ENCODE measurements at regions not wholly inside any gene's neighbourhood (a gene's known extent, or its start where the extent isn't known, plus 50 kb on each side); places are given as distances from the start of the nearest gene placed in this dataset.
"Not testable (repeated sequence)": the region's sequence is repeated elsewhere in the genome, so short reads cannot be mapped to it uniquely, and the experiment has no call there.

- no peak for TF ChIP-seq CTCF (IDR thresholded peaks at IDR 0.05)
- no peak for DNase-seq
- Mint-ChIP-seq H3K36me3 (ENCODE audit: low read depth) (no peaks in the 10 kb centered on the region), H3K27me3 (ENCODE audit: insufficient read depth) (no peaks in the 10 kb centered on the region), H3K9me3 (no peaks in the 10 kb centered on the region), H3K4me1 (ENCODE audit: low read depth) (no peaks in the 10 kb centered on the region), H3K4me3 (no peak overlapping the region), H3K27ac (no peak overlapping the region)
Observed at GRCh38 chr6:80503660-80504059, 397.2 kb downstream of the BCKDHB start.

GRCh38 chr6:80502871-80503270 is 396.4 kb downstream of the BCKDHB start:
- H3K27me3 Mint-ChIP-seq (ENCODE audit: insufficient read depth), result no peaks in the 10 kb centered on the region
- no peak for DNase-seq
- no peaks in the 10 kb centered on the region for H3K4me1 Mint-ChIP-seq (ENCODE audit: low read depth)
- no peaks in the 10 kb centered on the region for H3K36me3 Mint-ChIP-seq (ENCODE audit: low read depth)
- TF ChIP-seq CTCF (IDR thresholded peaks at IDR 0.05), result no peak
- H3K4me3 Mint-ChIP-seq, result no peak overlapping the region
- no peak overlapping the region for H3K27ac Mint-ChIP-seq
- H3K9me3 Mint-ChIP-seq, result no peaks in the 10 kb centered on the region

GRCh38 chr6:80501636-80502035 is 395.2 kb downstream of the BCKDHB start:
- Mint-ChIP-seq H3K9me3 (peaks cover 4% of the 10 kb centered on the region; the same call in 1 of the 2 replicates), H3K27ac (no peak overlapping the region), H3K36me3 (ENCODE audit: low read depth) (peaks cover 3% of the 10 kb centered on the region; the same call in 1 of the 2 replicates), H3K4me1 (ENCODE audit: low read depth) (no peaks in the 10 kb centered on the region), H3K27me3 (ENCODE audit: insufficient read depth) (no peaks in the 10 kb centered on the region), H3K4me3 (no peak overlapping the region)
- TF ChIP-seq CTCF (IDR thresholded peaks at IDR 0.05), result no peak
- no peak for DNase-seq

- not testable (repeated sequence) for H3K36me3 Mint-ChIP-seq (ENCODE audit: low read depth); H3K4me3 Mint-ChIP-seq; H3K9me3 Mint-ChIP-seq; H3K4me1 Mint-ChIP-seq (ENCODE audit: low read depth); H3K27me3 Mint-ChIP-seq (ENCODE audit: insufficient read depth); DNase-seq; H3K27ac Mint-ChIP-seq
Observed at GRCh38 chr6:80497696-80498486, 391.4 kb downstream of the BCKDHB start.

- H3K4me1 Mint-ChIP-seq (ENCODE audit: low read depth), result no peaks in the 10 kb centered on the region
- DNase-seq, result no peak
- TF ChIP-seq CTCF (IDR thresholded peaks at IDR 0.05), result no peak
- no peaks in the 10 kb centered on the region for H3K27me3 Mint-ChIP-seq (ENCODE audit: insufficient read depth)
- H3K27ac Mint-ChIP-seq, result no peak overlapping the region
- no peak overlapping the region for H3K4me3 Mint-ChIP-seq
- no peaks in the 10 kb centered on the region for H3K9me3 Mint-ChIP-seq
- 0 out of 2 replicates have a peak, but pooled peaks cover under 1% of the 10 kb centered on the region for H3K36me3 Mint-ChIP-seq (ENCODE audit: low read depth)
Observed at GRCh38 chr6:80489911-80490635, 383.6 kb downstream of the BCKDHB start.

- Mint-ChIP-seq H3K36me3 (ENCODE audit: low read depth) (no peaks in the 10 kb centered on the region), H3K4me1 (ENCODE audit: low read depth) (no peaks in the 10 kb centered on the region), H3K27ac (no peak overlapping the region), H3K27me3 (ENCODE audit: insufficient read depth) (no peaks in the 10 kb centered on the region), H3K4me3 (no peak overlapping the region), H3K9me3 (no peaks in the 10 kb centered on the region)
- no peak for DNase-seq
- no peak for TF ChIP-seq CTCF (IDR thresholded peaks at IDR 0.05)
Observed at GRCh38 chr6:80488190-80488589, 381.7 kb downstream of the BCKDHB start.

- H3K36me3 Mint-ChIP-seq (ENCODE audit: low read depth); H3K4me1 Mint-ChIP-seq (ENCODE audit: low read depth); H3K27me3 Mint-ChIP-seq (ENCODE audit: insufficient read depth); DNase-seq; H3K27ac Mint-ChIP-seq; H3K4me3 Mint-ChIP-seq; H3K9me3 Mint-ChIP-seq: not testable (repeated sequence)
Observed at GRCh38 chr6:80485494-80485893, 379.0 kb downstream of the BCKDHB start.
